ENCODE measurements at regions not wholly inside any gene's neighbourhood (a gene's known extent, or its start where the extent isn't known, plus 50 kb on each side); places are given as distances from the start of the nearest gene placed in this dataset.

DNA sequence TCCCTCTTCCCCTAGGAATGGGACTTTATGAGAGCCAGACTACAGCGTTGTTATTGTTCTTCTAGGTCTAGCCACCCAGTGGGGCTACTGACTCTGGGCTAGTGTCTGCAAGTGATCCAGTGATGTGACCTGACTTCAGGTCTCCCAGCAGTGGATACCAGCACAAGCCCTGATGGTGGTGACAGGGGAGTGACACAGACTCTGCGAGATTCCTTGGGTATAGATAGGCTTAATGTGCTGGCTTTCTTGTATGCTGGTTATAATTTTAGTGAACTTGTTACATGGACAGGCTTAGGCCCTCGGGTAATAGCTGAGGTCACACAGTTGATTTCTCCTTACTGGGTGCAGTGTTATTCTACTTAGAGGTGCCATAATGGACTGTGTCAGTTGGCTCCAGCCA is 106.9 kb downstream of the TBC1D30 start:
- no peak for DNase-seq (ENCODE audit: low spot score)
- H4K20me1 ChIP-seq (ENCODE audit: insufficient read depth, poor library complexity, severe bottlenecking): no peaks in the 10 kb centered on the region
- no peak overlapping the region for H3K4me2 ChIP-seq
- no peaks in the 10 kb centered on the region for H3K4me1 ChIP-seq (ENCODE audit: insufficient read depth)
- H3K4me3 ChIP-seq: no peak overlapping the region
- no peak overlapping the region for H3K27ac ChIP-seq
- no peak for TF ChIP-seq EZH2phosphoT487 (IDR thresholded peaks at IDR 0.05; ENCODE audit: low read depth, severe bottlenecking, unreplicated experiment)
- TF ChIP-seq, protein P1, sequence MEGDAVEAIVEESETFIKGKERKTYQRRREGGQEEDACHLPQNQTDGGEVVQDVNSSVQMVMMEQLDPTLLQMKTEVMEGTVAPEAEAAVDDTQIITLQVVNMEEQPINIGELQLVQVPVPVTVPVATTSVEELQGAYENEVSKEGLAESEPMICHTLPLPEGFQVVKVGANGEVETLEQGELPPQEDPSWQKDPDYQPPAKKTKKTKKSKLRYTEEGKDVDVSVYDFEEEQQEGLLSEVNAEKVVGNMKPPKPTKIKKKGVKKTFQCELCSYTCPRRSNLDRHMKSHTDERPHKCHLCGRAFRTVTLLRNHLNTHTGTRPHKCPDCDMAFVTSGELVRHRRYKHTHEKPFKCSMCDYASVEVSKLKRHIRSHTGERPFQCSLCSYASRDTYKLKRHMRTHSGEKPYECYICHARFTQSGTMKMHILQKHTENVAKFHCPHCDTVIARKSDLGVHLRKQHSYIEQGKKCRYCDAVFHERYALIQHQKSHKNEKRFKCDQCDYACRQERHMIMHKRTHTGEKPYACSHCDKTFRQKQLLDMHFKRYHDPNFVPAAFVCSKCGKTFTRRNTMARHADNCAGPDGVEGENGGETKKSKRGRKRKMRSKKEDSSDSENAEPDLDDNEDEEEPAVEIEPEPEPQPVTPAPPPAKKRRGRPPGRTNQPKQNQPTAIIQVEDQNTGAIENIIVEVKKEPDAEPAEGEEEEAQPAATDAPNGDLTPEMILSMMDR (IDR thresholded peaks at IDR 0.05; ENCODE audit: poor library complexity): no peak
- no peak for TF ChIP-seq EZH2 (IDR thresholded peaks at IDR 0.05; ENCODE audit: borderline replicate concordance)
- 91% methylated on average over 3 of the region's 3 CpGs for WGBS (ENCODE audit: low lambda C conversion rate, missing lambda C conversion rate)
- no peaks in the 10 kb centered on the region for H3K36me3 ChIP-seq (replicated peaks; ENCODE audit: insufficient read depth, low read depth)
- no peak overlapping the region for H2AFZ ChIP-seq
- H3K27me3 ChIP-seq: no peaks in the 10 kb centered on the region
- H3K9me2 ChIP-seq (replicated peaks; ENCODE audit: insufficient read depth): no peaks in the 10 kb centered on the region
- H3K9me3 ChIP-seq (ENCODE audit: low read depth): no peaks in the 10 kb centered on the region
- no peaks in the 10 kb centered on the region for H3K79me2 ChIP-seq

DNA sequence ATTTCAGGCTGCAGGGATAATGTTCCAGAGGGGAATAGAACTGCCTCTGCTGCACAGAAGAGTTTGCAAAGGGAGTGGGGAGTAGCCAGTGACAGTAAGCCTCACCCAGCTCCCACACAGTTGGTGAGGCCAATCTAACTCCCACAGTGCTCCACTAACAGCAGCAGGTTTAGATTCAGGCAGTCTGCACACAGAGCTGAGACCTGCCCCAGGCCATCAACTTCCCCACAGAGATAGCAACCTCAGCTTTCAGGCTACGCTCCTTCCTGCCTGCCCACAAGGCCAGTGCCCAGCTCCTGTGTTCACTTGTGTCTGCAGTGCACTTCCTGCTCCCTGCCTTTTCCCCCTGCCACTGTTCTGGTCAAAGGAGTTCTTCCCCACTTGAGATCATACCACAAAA is 107.5 kb downstream of the TBC1D30 start:
- Histone ChIP-seq H3K9me3 (ENCODE audit: low read depth) (no peaks in the 10 kb centered on the region), H3K4me1 (ENCODE audit: insufficient read depth) (no peaks in the 10 kb centered on the region), H3K27me3 (no peaks in the 10 kb centered on the region), H3K27ac (no peak overlapping the region), H3K79me2 (no peaks in the 10 kb centered on the region), H3K4me2 (no peak overlapping the region), H3K9me2 (replicated peaks; ENCODE audit: insufficient read depth) (no peaks in the 10 kb centered on the region), H3K4me3 (no peak overlapping the region), H4K20me1 (ENCODE audit: insufficient read depth, poor library complexity, severe bottlenecking) (no peaks in the 10 kb centered on the region), H2AFZ (no peak overlapping the region), H3K36me3 (replicated peaks; ENCODE audit: insufficient read depth, low read depth) (no peaks in the 10 kb centered on the region)
- TF ChIP-seq EZH2phosphoT487 (IDR thresholded peaks at IDR 0.05; ENCODE audit: low read depth, severe bottlenecking, unreplicated experiment) (no peak), EZH2 (IDR thresholded peaks at IDR 0.05; ENCODE audit: borderline replicate concordance) (no peak)
- TF ChIP-seq, protein P1 (IDR thresholded peaks at IDR 0.05; ENCODE audit: poor library complexity): no peak
- no peak for DNase-seq (ENCODE audit: low spot score)
- WGBS (ENCODE audit: low lambda C conversion rate, missing lambda C conversion rate): 83% methylated on average over 1 of the region's 1 CpG

DNA sequence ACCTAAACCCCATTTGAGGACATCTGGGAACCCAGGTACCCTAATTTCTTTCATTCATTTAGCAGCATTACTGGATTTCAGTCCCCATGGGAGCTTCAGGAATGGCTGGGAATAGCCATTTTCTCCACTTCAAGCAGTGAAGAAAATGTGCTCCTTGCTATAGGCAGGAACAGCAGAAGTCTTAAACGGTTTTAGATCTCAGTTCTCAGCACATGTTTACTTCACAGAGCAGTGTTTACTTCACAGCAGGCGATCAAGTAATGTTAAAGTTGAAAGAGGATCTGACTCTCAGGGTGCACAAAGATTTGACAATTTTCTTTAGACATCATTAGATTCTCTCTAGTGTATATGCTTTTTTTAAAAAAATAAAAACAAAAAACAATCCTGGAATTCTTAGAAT is 109.3 kb downstream of the TBC1D30 start:
- Histone ChIP-seq H3K9me3 (ENCODE audit: low read depth) (no peaks in the 10 kb centered on the region), H3K27me3 (no peaks in the 10 kb centered on the region), H3K36me3 (replicated peaks; ENCODE audit: insufficient read depth, low read depth) (no peaks in the 10 kb centered on the region), H2AFZ (no peak overlapping the region), H3K4me3 (no peak overlapping the region), H4K20me1 (ENCODE audit: insufficient read depth, poor library complexity, severe bottlenecking) (no peaks in the 10 kb centered on the region), H3K4me1 (ENCODE audit: insufficient read depth) (no peaks in the 10 kb centered on the region), H3K27ac (no peak overlapping the region), H3K79me2 (no peaks in the 10 kb centered on the region), H3K4me2 (no peak overlapping the region), H3K9me2 (replicated peaks; ENCODE audit: insufficient read depth) (no peaks in the 10 kb centered on the region)
- TF ChIP-seq, protein P1 (IDR thresholded peaks at IDR 0.05; ENCODE audit: poor library complexity): no peak
- no peak for TF ChIP-seq EZH2phosphoT487 (IDR thresholded peaks at IDR 0.05; ENCODE audit: low read depth, severe bottlenecking, unreplicated experiment)
- no peak for TF ChIP-seq EZH2 (IDR thresholded peaks at IDR 0.05; ENCODE audit: borderline replicate concordance)
- WGBS (ENCODE audit: low lambda C conversion rate, missing lambda C conversion rate): 35% methylated on average over 2 of the region's 2 CpGs
- no peak for DNase-seq (ENCODE audit: low spot score)

DNA sequence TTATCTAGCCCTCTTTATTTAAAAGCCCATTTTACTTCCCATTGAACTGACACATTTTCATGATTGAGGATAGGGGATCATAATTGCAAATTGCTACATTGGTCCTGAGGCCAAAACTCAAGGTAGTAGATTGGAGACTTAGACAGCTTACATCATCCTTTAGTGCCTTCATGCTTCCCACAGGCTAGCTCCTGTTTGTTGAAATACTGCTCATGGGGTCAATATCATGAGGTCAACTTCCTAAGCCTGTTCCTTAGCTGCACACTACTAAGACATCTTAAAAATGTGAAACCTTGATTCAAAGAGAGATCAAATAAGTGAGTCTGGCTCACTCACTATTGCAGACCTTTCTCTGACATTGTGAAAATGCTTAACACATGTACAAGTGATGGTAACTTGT is 113.0 kb downstream of the TBC1D30 start:
- Histone ChIP-seq H2AFZ (no peak overlapping the region), H3K79me2 (no peaks in the 10 kb centered on the region), H3K9me3 (ENCODE audit: low read depth) (no peaks in the 10 kb centered on the region), H3K4me3 (no peak overlapping the region), H3K4me2 (no peak overlapping the region), H3K9me2 (replicated peaks; ENCODE audit: insufficient read depth) (no peaks in the 10 kb centered on the region), H3K27ac (no peak overlapping the region), H4K20me1 (ENCODE audit: insufficient read depth, poor library complexity, severe bottlenecking) (no peaks in the 10 kb centered on the region), H3K36me3 (replicated peaks; ENCODE audit: insufficient read depth, low read depth) (no peaks in the 10 kb centered on the region), H3K4me1 (ENCODE audit: insufficient read depth) (no peaks in the 10 kb centered on the region), H3K27me3 (no peaks in the 10 kb centered on the region)
- no peak for DNase-seq (ENCODE audit: low spot score)
- TF ChIP-seq, protein P1 (IDR thresholded peaks at IDR 0.05; ENCODE audit: poor library complexity): no peak
- TF ChIP-seq EZH2phosphoT487 (IDR thresholded peaks at IDR 0.05; ENCODE audit: low read depth, severe bottlenecking, unreplicated experiment) (no peak), EZH2 (IDR thresholded peaks at IDR 0.05; ENCODE audit: borderline replicate concordance) (no peak)

Data from hepatocyte (in vitro differentiated cells).